GM04503 (cell line): ENCODE measurements at regions not wholly inside any gene's neighbourhood (a gene's known extent, or its start where the extent isn't known, plus 50 kb on each side); places are given as distances from the start of the nearest gene placed in this dataset.

Experiments
- DNase-seq: peaks from one replicate; pipeline ENCODE4 v3.0.0-alpha.2; 2012; ENCODE audit warnings: low read depth

DNA sequence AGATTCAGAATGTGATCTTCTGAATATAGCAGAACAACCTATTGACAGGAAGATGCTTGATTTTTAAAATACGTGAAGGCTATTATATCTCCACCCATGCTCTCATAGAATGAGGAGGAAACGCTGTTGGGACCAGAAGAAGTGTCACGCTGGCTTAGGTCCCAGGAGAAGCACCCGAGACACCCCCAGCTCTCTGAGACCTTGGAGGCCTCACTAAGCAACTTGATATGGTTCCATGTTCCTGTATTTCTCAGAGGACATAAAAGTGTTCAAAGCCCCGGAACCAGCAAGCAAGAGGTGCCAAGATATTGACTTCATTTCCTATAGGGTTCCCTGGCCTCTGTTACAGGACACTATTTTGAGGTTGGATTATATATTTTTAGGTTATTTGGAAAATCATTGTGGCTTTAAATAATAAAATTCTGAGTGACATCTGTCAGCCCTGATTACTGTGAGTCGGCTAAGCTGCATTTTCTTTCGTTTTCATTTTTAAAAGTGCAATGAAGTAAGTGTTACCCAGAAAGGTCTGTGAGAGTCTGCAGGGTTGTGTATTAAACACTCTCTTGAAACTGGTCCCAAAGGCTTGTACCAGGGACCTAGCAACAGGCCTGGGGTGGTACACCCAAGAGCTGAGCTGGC is 400.0 kb downstream of the SOX9 start:
- no peak for DNase-seq

DNA sequence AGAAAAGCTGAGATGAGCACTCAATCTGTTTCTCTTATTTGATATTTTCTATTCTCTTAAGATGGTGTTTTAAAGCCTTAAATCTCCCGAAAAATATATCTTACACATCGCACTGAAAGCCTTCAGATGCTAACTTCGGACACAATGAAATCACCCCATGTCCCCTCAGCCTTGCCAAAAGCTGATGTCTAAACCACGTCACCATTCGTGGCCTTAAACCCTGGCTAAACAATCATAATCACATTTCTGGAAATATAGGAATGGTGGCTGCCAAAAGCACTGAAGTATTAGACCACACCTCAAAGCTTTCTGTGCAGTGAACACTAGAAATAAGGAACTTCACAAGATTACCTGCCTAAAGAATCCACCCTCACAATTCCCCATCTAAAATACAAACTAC is 402.7 kb downstream of the SOX9 start:
- DNase-seq: no peak

DNA sequence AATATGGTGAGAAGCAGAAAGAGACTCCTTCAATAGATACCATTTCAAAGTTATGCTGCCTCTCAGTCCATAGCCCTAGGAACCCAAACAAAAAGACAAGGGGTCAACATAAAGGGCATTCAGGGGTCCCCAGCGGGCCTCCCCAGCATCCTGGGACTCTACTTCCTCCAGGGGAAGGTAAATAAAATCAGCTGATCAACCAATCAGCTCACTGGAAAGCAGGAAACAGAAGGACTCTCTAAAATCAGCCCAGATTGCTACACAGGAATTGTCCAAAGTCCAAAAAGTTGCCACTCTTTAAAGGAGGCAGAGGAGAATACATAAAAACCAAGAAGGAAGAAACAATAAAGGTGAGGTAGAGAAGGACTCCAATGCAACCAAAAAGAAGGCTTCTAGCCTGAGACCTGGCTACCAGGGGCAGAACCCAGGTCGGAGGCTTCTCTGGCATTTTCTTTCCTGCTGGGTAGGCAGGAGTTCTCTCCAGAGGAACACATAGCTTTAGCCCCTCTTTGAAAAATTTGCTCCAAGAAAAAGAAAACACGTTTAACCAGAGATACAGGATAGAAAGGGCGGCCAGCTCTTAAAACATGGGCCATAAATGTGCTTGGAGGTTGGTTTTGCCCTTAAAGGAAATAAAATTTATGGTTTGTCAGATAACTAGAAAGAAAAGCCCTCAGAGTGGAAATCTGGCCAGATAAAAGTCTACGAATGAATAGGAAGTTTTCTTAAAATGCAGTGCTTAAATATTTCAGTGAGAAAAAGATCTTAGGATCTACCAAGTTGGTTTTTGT is 404.6 kb downstream of the SOX9 start:
- DNase-seq: no peak

DNA sequence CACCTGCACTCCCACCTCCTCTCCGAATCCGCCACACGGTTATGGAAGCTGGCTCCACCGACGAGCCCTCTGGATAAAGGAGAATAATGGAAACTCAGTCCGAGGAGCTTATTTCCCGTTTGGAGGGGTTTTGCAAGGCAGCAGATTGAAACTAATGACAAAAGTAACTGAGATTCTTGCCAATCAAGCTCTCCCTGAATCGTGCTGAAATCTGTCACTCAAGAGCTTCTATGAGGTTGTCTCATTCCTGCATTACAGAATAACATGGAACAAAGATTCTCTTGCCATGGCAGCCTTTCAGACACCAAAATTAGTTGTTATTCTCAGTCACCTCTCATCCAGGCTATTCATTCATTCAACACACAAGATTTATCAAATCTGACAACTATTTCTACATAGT is 405.9 kb downstream of the SOX9 start:
- DNase-seq: no peak

DNA sequence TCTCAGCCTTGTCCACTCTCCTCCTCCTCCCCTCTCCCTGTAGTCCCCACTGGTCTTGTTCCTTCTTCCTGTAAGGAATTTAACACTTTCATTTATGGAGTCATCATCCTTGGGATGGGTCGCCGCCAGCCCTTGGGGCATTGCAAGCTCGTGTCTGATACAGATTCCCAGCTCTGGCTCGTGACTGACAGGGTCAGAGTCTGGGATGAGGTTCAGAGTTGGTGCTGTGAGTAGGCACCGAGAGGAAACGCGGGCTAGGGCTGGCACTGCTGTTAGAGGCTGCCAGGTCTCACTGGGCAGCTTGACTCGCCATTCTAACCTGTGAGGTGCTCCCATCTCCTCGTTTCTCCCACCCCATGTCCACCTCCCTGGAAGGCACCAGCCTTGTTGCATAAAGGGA is 407.0 kb downstream of the SOX9 start:
- DNase-seq: no peak

DNA sequence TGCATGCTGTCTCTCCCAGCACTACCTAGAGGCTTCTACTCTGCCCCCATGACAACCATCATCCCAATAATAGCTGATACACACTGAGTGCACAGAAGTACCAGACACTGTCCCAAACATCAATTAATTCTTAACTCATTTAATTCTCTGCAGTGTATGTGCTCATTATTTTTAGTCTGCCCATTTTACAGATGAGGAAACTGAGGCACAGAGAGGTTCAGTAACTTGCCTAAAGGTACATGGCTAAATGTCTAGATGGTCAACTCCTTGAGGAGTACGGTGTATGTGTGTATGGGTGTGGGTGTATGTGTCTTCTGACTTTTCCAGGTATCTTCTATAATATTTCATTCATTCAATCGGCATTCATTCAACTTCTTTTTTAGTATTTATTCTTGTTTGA is 407.9 kb downstream of the SOX9 start:
- no peak for DNase-seq

DNA sequence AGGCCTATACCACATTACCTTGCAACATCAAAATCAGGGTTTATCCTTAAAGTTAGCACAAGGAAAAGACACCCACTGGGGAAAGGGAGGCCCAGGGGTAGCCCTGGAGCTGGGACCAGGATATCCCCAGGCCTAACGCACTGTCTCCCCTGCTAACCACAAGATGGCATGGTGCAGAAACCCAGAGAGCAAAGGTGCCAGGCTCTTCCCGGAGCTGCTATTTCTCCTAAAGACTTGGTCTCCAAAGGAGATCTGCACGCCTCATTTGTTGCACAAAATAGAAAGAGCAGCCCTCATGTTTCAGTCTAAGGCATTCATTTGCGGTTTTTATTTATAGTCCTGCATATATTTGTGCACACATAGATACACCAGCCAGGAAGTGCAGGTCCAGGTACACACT is 408.6 kb downstream of the SOX9 start:
- no peak for DNase-seq

DNA sequence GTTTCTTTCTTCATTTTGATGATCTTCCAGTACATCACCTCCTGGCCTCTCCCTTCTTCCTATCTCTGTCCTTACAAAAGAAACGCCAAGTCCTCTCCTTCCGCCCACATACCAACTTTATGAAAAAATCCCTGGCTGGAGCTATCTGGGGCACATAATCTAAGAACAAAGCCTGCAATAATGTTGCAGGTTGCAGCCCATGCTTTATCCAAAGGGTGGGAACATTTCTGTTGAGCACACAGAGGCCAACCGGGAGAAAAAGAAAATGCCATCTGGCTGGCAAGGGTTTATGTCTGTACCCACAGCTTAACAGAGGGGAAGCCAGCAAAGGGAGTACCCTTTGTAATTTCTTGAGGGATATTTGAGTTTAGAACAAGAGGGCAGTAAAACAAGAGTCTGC is 409.6 kb downstream of the SOX9 start:
- DNase-seq: no peak

DNA sequence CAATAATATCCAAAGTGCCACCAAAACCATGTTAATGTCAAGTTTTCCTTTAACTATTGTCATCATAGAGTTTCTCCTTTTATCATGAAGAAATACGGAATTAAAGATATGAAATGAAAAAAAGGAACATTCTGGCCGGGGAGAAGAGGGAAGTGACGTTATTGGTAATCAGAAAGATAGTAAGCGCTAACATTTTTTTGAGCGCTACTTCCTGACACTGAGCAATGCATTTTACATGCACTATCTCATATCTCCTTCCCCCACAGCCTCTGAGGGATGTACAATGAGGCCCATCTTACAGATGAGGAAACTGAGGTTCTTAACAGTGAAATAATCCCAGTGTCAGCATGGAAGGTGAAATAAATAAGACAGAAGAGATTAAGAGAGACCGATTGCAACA is 410.9 kb downstream of the SOX9 start:
- no peak for DNase-seq

DNA sequence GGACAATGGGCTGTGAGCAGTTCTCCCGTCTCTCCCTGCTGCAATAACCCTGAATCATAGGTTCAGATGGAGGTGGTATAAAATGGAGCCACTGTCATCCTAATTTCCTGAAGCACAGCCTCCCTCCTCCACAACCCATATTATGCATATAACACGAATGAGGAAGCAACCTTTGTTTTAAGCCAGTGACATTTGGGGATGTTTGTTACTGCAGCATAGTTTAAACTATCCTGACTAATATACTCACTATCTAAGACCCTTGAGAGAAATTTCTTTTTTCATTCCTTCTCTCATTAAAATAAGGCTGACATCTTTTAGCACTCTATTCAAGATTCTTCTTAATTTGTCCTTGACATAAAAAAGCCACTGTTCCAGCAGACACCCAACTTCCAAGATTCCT is 413.4 kb downstream of the SOX9 start:
- DNase-seq: no peak

DNA sequence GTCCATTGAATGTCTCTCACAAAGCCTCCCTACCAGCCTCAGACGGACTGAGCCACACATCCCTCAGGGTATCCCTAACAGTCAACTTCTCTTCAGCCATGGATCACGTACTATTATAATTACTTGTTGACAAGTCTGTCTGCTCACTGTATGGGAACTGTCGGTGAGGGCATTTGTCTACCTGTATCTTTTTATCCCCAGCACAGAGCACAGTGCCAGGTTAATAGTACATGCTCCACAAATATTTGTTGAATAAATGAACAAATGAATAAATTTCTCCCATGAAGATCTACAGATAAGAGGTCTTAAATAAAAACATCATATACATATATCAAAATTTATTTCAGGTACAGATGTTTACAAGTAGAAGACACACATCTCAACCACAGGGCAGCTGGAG is 414.0 kb downstream of the SOX9 start:
- no peak for DNase-seq

DNA sequence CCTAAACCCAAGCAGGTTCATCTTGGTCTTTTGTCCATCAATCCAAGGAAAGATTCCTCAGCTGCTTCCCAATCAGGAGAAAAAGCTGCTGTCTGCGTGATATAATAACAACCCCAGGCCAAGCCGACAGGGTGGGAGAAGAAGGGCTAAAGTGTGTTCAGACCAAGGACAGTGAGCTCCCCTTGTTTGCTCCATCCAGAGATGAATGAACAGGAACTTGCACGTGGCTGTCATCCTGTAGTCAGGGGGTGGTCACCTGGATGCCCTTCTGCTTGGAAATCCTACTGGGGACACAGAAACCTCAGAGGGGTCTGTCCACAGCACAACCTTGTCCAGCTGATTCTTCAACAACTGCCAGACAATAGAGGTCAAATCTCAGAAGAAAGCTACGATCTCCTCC is 414.5 kb downstream of the SOX9 start:
- no peak for DNase-seq

DNA sequence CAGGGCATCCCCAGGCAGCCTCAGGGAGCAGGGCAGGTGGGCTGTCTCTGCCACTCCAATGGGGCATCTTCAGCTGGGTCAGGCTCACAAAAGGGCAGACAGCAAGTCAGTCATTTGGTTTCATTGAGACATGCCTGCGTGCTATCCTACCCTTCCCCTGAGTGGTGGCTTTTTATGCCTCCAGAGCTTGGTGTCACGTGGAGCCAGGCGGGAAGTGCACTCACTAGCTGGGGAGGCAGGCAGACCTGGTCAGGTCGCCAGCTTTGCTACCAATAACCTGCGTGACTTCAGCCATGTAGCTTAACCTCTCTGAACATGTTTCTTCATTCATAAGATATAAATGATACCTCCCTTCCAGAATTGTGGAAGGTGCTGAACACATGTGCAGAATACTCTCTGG is 415.0 kb downstream of the SOX9 start:
- no peak for DNase-seq

DNA sequence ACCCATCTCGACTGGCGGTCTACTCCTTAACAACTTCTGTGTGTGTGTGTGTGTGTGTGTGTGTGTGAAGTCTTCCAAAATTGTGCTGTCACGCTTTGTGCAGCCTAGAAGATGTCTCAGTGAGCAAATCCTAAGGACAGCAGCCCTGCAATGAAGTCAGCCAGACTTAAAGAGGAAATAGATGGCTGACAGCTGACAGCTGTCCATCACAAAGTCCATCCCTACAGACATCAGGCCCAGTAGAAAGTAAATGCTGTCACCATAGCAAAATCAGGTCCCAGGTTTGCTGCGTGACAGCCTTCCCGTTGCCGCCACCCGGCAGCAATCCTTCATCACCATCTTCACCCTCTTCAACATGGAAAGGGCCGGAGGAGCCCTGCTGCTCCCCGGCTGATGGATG is 416.0 kb downstream of the SOX9 start:
- DNase-seq: no peak

DNA sequence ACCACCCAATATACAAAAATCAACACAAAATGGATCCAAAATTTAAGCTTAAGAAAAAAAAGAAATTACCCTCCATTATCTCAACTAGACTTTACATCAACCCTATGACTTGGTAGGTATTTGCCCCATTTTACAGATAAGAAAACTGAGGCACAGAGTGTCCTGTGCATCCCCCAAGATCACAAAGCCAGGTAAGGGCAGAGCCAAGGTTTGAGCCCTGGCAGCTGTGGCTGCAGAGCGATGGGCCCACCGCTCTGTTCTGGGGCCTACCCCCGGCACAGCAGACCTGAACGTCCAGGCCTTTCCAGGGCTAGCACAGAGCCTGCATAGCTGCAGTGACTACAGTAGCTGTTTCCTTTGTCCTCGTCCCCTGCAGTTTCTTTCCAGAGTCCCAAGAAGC is 417.6 kb downstream of the SOX9 start:
- DNase-seq: no peak

DNA sequence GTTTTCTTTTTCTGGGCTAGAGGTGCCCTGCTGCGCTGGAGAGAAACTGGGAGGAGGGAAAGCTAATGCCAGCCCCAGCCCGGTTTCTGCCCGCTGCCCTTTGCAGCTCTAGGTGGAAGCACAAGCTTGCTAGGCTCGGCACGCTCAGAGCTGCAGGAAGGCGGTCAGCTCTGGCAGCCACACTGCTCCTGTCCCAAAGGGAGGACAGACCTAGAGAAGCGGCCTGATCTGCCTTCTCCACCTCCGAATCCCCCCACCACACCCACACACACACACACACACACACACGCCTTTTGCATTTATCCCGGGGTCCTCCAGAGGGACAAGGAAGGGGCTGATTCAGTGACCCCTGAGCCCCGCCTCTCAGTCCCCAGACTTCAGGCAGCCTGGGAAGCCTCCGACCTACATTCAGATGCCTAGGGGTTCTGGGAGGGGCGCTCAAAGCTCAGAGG is 418.1 kb downstream of the SOX9 start:
- DNase-seq: no peak

DNA sequence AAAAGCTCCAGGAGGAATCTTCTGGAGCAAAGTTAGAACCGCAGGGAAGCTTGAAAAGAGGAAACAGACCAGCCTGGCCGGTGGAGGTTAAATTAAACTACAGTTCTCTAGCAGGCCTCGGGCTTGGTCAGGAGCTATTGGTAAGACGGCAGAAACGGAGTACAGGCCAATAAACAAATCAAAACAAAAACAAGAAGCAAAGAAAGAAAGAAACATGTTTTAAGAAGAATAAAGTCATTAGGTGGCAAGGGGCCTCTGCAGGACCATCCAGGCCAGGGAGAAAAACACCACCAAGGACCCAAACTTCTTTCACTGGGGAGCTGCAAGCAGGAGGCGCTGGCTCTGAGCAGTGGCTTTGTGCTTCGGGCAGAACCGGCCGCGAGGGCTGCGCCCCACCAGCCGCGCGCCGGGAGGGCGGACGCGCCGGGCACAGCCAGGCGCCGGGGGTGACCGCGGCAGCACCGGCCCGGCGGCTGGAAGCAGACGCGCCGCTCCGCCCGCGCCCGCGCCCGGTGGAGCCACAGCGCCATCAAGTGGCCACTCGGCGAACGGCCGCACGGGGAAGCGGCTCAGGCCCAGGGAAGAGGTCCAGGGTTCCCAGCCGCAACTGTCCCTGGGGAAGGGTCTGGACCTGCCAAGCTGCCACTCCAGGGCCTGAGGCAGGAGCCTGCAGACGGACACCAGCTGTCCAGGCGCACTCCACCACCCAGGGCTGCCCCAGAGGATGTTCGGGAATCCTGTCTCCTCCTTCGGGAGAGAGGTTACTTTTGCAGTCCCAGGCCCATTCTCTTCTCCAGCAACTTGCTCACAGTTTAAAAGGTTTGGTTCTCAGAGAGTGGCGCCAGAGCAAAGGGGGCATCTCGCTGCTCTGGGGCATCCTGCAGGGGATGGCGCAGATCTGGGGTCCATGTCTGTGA is 419.4 kb downstream of the SOX9 start:
- DNase-seq: no peak

DNA sequence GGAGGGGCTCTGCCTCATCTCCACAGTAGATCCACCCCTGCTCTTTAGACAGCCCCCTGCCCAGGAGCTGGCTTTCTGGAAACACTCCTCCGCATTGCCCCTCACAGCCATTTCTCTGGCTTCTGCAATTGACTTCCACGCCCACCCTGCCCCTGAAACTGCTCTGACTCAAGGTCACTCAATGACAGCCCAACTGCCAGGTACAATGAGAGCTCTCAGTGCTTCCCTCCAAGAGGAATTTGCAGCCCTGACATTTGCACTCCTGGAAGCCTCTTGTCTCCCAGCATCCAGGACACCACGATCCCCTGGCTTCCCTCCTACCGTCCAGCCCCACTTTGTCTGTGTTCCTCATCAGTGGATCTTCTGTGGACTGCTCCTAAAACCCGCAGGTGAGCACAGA is 421.5 kb downstream of the SOX9 start:
- DNase-seq: no peak

DNA sequence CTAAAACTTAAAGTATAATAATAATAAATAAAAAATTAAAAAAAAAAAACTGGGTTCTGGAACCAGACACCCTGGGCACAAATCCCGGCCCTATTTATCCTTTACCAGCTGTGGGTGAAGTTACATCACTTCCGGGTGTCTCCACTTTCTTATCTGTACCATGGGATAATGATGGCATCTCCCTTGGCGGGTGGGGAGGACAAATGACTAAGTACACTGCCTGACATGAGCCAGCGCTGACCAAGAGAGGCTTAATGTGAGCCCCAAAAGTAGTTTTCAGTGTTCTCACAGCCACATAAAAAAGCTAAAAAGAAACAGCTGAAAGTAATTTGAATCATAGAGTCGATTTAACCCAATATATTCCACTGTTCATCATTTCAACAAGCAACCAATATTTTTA is 424.9 kb downstream of the SOX9 start:
- no peak for DNase-seq

DNA sequence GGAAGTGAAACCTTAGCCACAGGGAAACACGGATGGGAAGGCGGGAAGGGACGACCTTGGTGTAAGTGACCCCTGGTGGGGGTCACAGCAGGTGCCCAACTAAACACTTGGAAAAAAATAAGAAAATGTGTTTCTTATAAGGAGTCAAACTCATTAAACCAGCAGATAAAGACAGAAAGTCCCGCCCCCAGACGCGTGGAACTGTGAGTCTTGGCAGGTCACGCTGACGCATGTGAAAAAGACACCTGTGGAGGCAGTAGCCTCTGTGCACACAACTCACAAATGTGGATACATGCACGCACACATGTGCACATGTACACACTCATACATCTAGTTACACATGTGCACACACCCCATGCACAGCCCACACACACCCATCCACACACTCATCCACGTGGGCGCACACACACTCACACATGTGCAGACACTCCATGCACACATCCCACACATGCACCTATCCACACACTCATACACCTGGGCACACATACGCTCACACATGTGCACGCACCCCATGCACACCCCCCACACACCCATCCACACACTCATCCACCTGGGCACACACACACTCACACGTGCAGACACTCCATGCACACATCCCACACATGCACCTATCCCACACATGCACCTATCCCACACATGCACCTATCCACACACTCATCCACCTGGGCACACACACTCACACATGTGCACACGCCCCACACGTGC is 432.4 kb downstream of the SOX9 start:
- DNase-seq: no peak

DNA sequence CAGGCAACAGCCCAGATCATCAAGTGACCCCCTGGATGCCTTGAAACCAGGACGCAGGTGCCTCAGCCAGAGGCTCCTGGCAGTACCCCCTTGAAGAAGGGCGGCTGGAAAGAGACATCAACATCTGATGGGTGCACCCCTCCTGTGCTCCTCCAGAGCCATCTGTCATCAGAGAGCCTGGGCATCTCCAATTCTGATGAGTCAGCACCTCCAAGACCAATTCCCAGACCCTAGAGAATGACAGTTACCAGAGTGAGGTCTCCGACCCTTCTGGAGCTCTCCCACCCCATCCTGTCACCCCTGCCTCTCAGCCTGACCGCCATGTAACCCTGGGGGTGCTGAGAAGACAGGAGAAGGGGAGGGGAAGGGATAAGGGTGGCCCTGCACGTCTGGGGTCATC is 433.7 kb downstream of the SOX9 start:
- no peak for DNase-seq

DNA sequence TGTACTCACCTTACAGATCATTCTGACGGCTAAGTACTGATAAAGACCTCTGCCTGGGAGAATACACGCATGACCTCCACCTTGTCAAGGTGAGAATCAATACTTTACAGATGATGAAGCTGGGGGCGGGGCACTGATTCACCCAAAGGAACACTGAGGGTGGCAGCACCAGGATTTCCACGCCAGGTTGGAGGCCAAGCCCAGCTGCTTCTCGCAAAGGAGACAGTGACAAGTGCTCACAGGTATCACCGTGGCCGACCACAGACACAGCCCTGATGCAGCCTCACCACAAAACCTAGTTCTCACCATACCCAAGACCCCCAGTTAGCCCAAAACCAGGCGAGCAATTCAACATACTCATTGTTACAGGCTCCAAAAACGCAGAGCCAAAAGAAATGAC is 434.2 kb downstream of the SOX9 start:
- no peak for DNase-seq
